SK-N-SH treated with all-trans-retinoic acid at 6 μM for 48 hours (cell line): ENCODE measurements at regions not wholly inside any gene's neighbourhood (a gene's known extent, or its start where the extent isn't known, plus 50 kb on each side); places are given as distances from the start of the nearest gene placed in this dataset.

Source experiments
- ATAC-seq: fragments of 200-7000 bp; cut with Tn5 transposase; 3 replicates; pipeline ENCODE4 v1.9.1; 2020; ENCODE audit warnings: mild to moderate bottlenecking, moderate library complexity
- ARNTL ChIP-seq: fragments of 450-650 bp; formaldehyde crosslinking; IDR thresholded peaks from 2 replicates; pipeline ENCODE4 v1.5.0; 2020; ENCODE audit warnings: low read depth, mild to moderate bottlenecking, moderate library complexity, borderline replicate concordance
- BACH2 ChIP-seq: fragments of 250-450 bp; sonication (Bioruptor Pico); IDR thresholded peaks from 2 replicates; pipeline ENCODE4 v1.9.0; 2021; ENCODE audit warnings: mild to moderate bottlenecking, borderline replicate concordance
- CREB5 ChIP-seq: fragments of 250-450 bp; sonication (Bioruptor Pico); IDR thresholded peaks from 2 replicates; pipeline ENCODE4 v1.5.1; 2020; ENCODE audit warnings: low read depth, mild to moderate bottlenecking, moderate library complexity
- CSDC2 ChIP-seq: fragments of 250-450 bp; sonication (Bioruptor Pico); IDR thresholded peaks from 2 replicates; pipeline ENCODE4 v1.5.0; 2020; ENCODE audit warnings: mild to moderate bottlenecking, moderate library complexity
- CSRNP3 ChIP-seq: fragments of 250-450 bp; sonication (Bioruptor Pico); IDR thresholded peaks from 2 replicates; pipeline ENCODE4 v1.5.1; 2021; ENCODE audit warnings: mild to moderate bottlenecking, moderate library complexity
- GLIS3 ChIP-seq: fragments of 250-450 bp; sonication (Bioruptor Pico); IDR thresholded peaks from 2 replicates; pipeline ENCODE4 v1.5.0; 2020; ENCODE audit warnings: mild to moderate bottlenecking, moderate library complexity
- ISL1 ChIP-seq: fragments of 250-450 bp; sonication (Bioruptor Pico); IDR thresholded peaks from 2 replicates; pipeline ENCODE4 v2.1.2; 2022; ENCODE audit warnings: mild to moderate bottlenecking, moderate library complexity
- OSR1 ChIP-seq: fragments of 250-450 bp; sonication (Bioruptor Pico); IDR thresholded peaks from 2 replicates; pipeline ENCODE4 v1.8.0; 2022; ENCODE audit warnings: moderate library complexity, mild to moderate bottlenecking, inconsistent platforms
- PATZ1 ChIP-seq: fragments of 250-450 bp; sonication (Bioruptor Pico); IDR thresholded peaks from 2 replicates; pipeline ENCODE4 v1.8.0; 2020; ENCODE audit warnings: mild to moderate bottlenecking, moderate library complexity, borderline replicate concordance
- POU6F1 ChIP-seq: fragments of 250-450 bp; sonication (Bioruptor Pico); IDR thresholded peaks from 2 replicates; pipeline ENCODE4 v1.8.0; 2021; ENCODE audit warnings: low read depth, mild to moderate bottlenecking, moderate library complexity, borderline replicate concordance
- PPARA ChIP-seq: fragments of 250-450 bp; sonication (Bioruptor Pico); IDR thresholded peaks from 2 replicates; pipeline ENCODE4 v1.5.0; 2020; ENCODE audit warnings: mild to moderate bottlenecking, borderline replicate concordance
- SNAI2 ChIP-seq: fragments of 250-450 bp; sonication (Bioruptor Pico); IDR thresholded peaks from 2 replicates; pipeline ENCODE4 v1.5.0; 2020; ENCODE audit warnings: mild to moderate bottlenecking, moderate library complexity
- TSHZ2 ChIP-seq: fragments of 250-450 bp; sonication (Bioruptor Pico); IDR thresholded peaks from 2 replicates; pipeline ENCODE4 v1.5.0; 2020; ENCODE audit warnings: mild to moderate bottlenecking, moderate library complexity
- ZFP3 ChIP-seq: fragments of 250-450 bp; sonication (Bioruptor Pico); IDR thresholded peaks from 2 replicates; pipeline ENCODE4 v1.5.0; 2020; ENCODE audit warnings: mild to moderate bottlenecking, moderate library complexity
- ZFP30 ChIP-seq: fragments of 450-650 bp; formaldehyde crosslinking; IDR thresholded peaks from 2 replicates; pipeline ENCODE4 v1.5.0; 2022; ENCODE audit warnings: mild to moderate bottlenecking, moderate library complexity
- ZNF565 ChIP-seq: fragments of 450-650 bp; formaldehyde crosslinking; conservative IDR thresholded peaks from 2 replicates; pipeline ENCODE4 v1.5.0; 2020; ENCODE audit warnings: low read depth, mild to moderate bottlenecking, moderate library complexity
- ZNF70 ChIP-seq: fragments of 450-650 bp; formaldehyde crosslinking; IDR thresholded peaks from 2 replicates; pipeline ENCODE4 v1.5.0; 2020; ENCODE audit warnings: mild to moderate bottlenecking, moderate library complexity
- ZNF8 ChIP-seq: fragments of 450-650 bp; formaldehyde crosslinking; IDR thresholded peaks from 2 replicates; pipeline ENCODE4 v1.5.0; 2020; ENCODE audit warnings: mild to moderate bottlenecking, moderate library complexity

GRCh38 chr13:44068169-44068568 lies 188.5 kb downstream of the LACC1 start (continued):
- TF ChIP-seq TSHZ2 (CRISPR knock-in tag) (no peak), OSR1 (CRISPR knock-in tag) (no peak), ZNF8 (CRISPR knock-in tag) (no peak), CSRNP3 (CRISPR knock-in tag) (no peak), POU6F1 (CRISPR knock-in tag) (no peak), ISL1 (no peak)

- TF ChIP-seq PPARA (no peak), ZNF70 (no peak), ZFP30 (CRISPR knock-in tag) (no peak), CSDC2 (no peak), PATZ1 (no peak), ARNTL (CRISPR knock-in tag) (no peak), SNAI2 (CRISPR knock-in tag) (no peak), ZFP3 (CRISPR knock-in tag) (no peak)
- TF ChIP-seq, all 23 proteins: peak for 0
- ATAC-seq: peak; percentile 92
Measured at GRCh38 chr13:44068737-44069136, 189.0 kb downstream of the LACC1 start.

GRCh38 chr13:44072536-44072935 lies 192.8 kb downstream of the LACC1 start:
- no peak for ATAC-seq
- TF ChIP-seq PATZ1 (no peak), POU6F1 (CRISPR knock-in tag) (no peak), BACH2 (CRISPR knock-in tag) (no peak), GLIS3 (no peak), ISL1 (no peak), CREB5 (CRISPR knock-in tag) (no peak), ZNF565 (no peak), CSDC2 (no peak)
